Sigmoid colon (tissue), 6 donors: ENCODE measurements at regions not wholly inside any gene's neighbourhood (a gene's known extent, or its start where the extent isn't known, plus 50 kb on each side); places are given as distances from the start of the nearest gene placed in this dataset.

Experiments used
- DNase-seq: peaks from one replicate; pipeline ENCODE4 v3.0.0-alpha.2; 2019
- H3K27ac ChIP-seq, 4 donors: fragments of 200-600 bp; sonication (generic); one replicate each; pipeline ENCODE4 v1.5.1; 2016 to 2019; ENCODE audit warnings: mild to moderate bottlenecking in 1 of 4
- H3K27me3 ChIP-seq, 3 donors: fragments of 200-600 bp; sonication (generic); one replicate each; pipeline ENCODE4 v1.5.1; 2019; ENCODE audit warnings: mild to moderate bottlenecking in 1 of 3
- H3K36me3 ChIP-seq, 4 donors: fragments of 200-600 bp; sonication (generic); one replicate each; pipeline ENCODE4 v1.5.1; 2016 to 2019
- H3K4me1 ChIP-seq, 4 donors: fragments of 200-600 bp; sonication (generic); one replicate each; pipeline ENCODE4 v1.5.1; 2017 to 2019
- H3K4me3 ChIP-seq, 4 donors: fragments of 200-600 bp; sonication (generic); one replicate each; pipeline ENCODE4 v1.5.1; 2017 to 2019; ENCODE audit warnings: mild to moderate bottlenecking in 2 of 4, moderate library complexity in 1 of 4
- H3K9me3 ChIP-seq, 4 donors: fragments of 200-600 bp in 3 of 4; sonication (generic) in 3 of 4; one replicate each; pipeline versions ENCODE4 v1.5.1 to v1.6.1; 2013 to 2019
- CTCF ChIP-seq, 4 experiments: fragments of 450-650 bp in 3 of 4; fragments of 200-600 bp in 1 of 4; IDR thresholded peaks; one replicate each; pipeline ENCODE4 v1.5.1; 2016 to 2019; ENCODE audit warnings: antibody characterized with exemption in 4 of 4, mild to moderate bottlenecking in 3 of 4, moderate library complexity in 2 of 4
- EP300 ChIP-seq, 4 donors: sonication (generic); formaldehyde crosslinking; IDR thresholded peaks; one replicate each; pipeline ENCODE4 v1.6.1; 2017; ENCODE audit warnings: antibody characterized with exemption in 4 of 4
- POLR2A ChIP-seq, 2 donors: fragments of 450-650 bp; IDR thresholded peaks; one replicate each; pipeline ENCODE4 v1.6.1; 2016; ENCODE audit warnings: antibody characterized with exemption in 2 of 2, mild to moderate bottlenecking in 2 of 2, moderate library complexity in 2 of 2
- POLR2AphosphoS5 ChIP-seq, 4 donors: sonication (generic); formaldehyde crosslinking; IDR thresholded peaks; one replicate each; pipeline ENCODE4 v1.6.1; 2017; ENCODE audit warnings: antibody characterized with exemption in 4 of 4
- WGBS, 2 donors: extraction: QIAGEN DNeasy Blood & Tissue Kit; methylation state at CpG; one replicate each; pipeline ENCODE4 v1.1.7; 2013; 5-methylcytosine and 5-hydroxymethylcytosine counted together
- intact Hi-C: fragments of 100-400 bp; cut with DNase I; formaldehyde crosslinking; loops from one replicate; pipeline ENCODE4 v1.15.1; 2023
- donor health status: healthy with polysubstance abuse.
- donor health status: healthy.

GRCh38 chr2:173708806-173709205 lies 256.4 kb downstream of the SP3 start:
- Histone ChIP-seq H3K4me3 (no peak overlapping the region), H3K36me3 (no peaks in the 10 kb centered on the region), H3K4me1 (no peaks in the 10 kb centered on the region), H3K9me3 (no peaks in the 10 kb centered on the region), H3K27ac (no peak overlapping the region), H3K27me3 (no peaks in the 10 kb centered on the region)
- peak; percentile 81 for DNase-seq
- TF ChIP-seq EP300 (IDR thresholded peaks at IDR 0.05) (no peak), CTCF (IDR thresholded peaks at IDR 0.05) (no peak), POLR2A (IDR thresholded peaks at IDR 0.05) (no peak), POLR2AphosphoS5 (IDR thresholded peaks at IDR 0.05) (peak in 3 of 4 donors; percentile 14 to 29 (median 19))
- intact Hi-C loops: no loop called here
- WGBS, 2 donors: 8 to 55% methylated on average over 5 of the region's 5 CpGs

- intact Hi-C loops: no loop called here
- no peak for DNase-seq
- TF ChIP-seq EP300 (IDR thresholded peaks at IDR 0.05) (no peak), POLR2AphosphoS5 (IDR thresholded peaks at IDR 0.05) (no peak), CTCF (IDR thresholded peaks at IDR 0.05) (no peak), POLR2A (IDR thresholded peaks at IDR 0.05) (no peak)
- Histone ChIP-seq H3K36me3 (no peaks in the 10 kb centered on the region), H3K4me3 (no peak overlapping the region), H3K27ac (no peak overlapping the region), H3K27me3 (no peaks in the 10 kb centered on the region), H3K9me3 (no peaks in the 10 kb centered on the region), H3K4me1 (no peaks in the 10 kb centered on the region)
- 84 to 91% methylated on average over 1 of the region's 1 CpG for WGBS, 2 donors
These were observed 253.4 kb downstream of the SP3 start for GRCh38 chr2:173711816-173712215.

GRCh38 chr2:173713904-173714555 lies 251.1 kb downstream of the SP3 start:
- Histone ChIP-seq H3K4me1 (no peaks in the 10 kb centered on the region), H3K36me3 (no peaks in the 10 kb centered on the region), H3K27me3 (peaks cover 0 to 4% (median 0%) of the 10 kb centered on the region in 3 donors), H3K9me3 (no peaks in the 10 kb centered on the region), H3K4me3 (no peak overlapping the region), H3K27ac (no peak overlapping the region)
- no peak for DNase-seq
- intact Hi-C loops: no loop called here
- WGBS, 2 donors: 89 to 92% methylated on average over 4 of the region's 4 CpGs
- TF ChIP-seq POLR2A (IDR thresholded peaks at IDR 0.05) (no peak), CTCF (IDR thresholded peaks at IDR 0.05) (no peak), POLR2AphosphoS5 (IDR thresholded peaks at IDR 0.05) (no peak), EP300 (IDR thresholded peaks at IDR 0.05) (no peak)

- Histone ChIP-seq H3K27ac (no peak overlapping the region), H3K9me3 (no peaks in the 10 kb centered on the region), H3K36me3 (no peaks in the 10 kb centered on the region), H3K27me3 (peaks cover 0 to 4% (median 0%) of the 10 kb centered on the region in 3 donors), H3K4me3 (no peak overlapping the region), H3K4me1 (no peaks in the 10 kb centered on the region)
- intact Hi-C loops: no loop called here
- no peak for DNase-seq
- no peak for TF ChIP-seq CTCF (IDR thresholded peaks at IDR 0.05)
- WGBS, 2 donors: 84 to 90% methylated on average over 5 of the region's 5 CpGs
These were observed 249.7 kb downstream of the SP3 start for GRCh38 chr2:173715441-173715840.

- Histone ChIP-seq H3K4me3 (no peak overlapping the region), H3K27ac (no peak overlapping the region), H3K4me1 (no peaks in the 10 kb centered on the region), H3K36me3 (no peaks in the 10 kb centered on the region), H3K9me3 (no peaks in the 10 kb centered on the region), H3K27me3 (peaks cover 0 to 4% (median 0%) of the 10 kb centered on the region in 3 donors)
- intact Hi-C loops: no loop called here
- no peak for DNase-seq
- 55 to 57% methylated on average over 1 of the region's 1 CpG for WGBS, 2 donors
- no peak for TF ChIP-seq POLR2A (IDR thresholded peaks at IDR 0.05)
- TF ChIP-seq POLR2AphosphoS5 (IDR thresholded peaks at IDR 0.05): no peak
- TF ChIP-seq CTCF (IDR thresholded peaks at IDR 0.05): no peak
- no peak for TF ChIP-seq EP300 (IDR thresholded peaks at IDR 0.05)
These were observed 248.6 kb downstream of the SP3 start for GRCh38 chr2:173716458-173717052.
